Heart left ventricle (tissue), 13 donors: ENCODE measurements at regions not wholly inside any gene's neighbourhood (a gene's known extent, or its start where the extent isn't known, plus 50 kb on each side); places are given as distances from the start of the nearest gene placed in this dataset.
"Not testable (repeated sequence)": the region's sequence is repeated elsewhere in the genome, so short reads cannot be mapped to it uniquely, and the experiment has no call there.

ENCODE experiments used
- CTCF ChIP-seq, 12 donors: fragments of 200-600 bp; sonication (generic) in 4 of 12; IDR thresholded peaks; one replicate each; pipeline versions ENCODE4 v1.5.0 to v1.8.0; 2018 to 2022; ENCODE audit warnings: antibody characterized with exemption in 12 of 12, mild to moderate bottlenecking in 5 of 12
- POLR2A ChIP-seq, 2 donors: fragments of 450-650 bp; IDR thresholded peaks; one replicate each; pipeline ENCODE4 v1.6.1; 2017; ENCODE audit warnings: antibody characterized with exemption in 2 of 2, mild to moderate bottlenecking in 2 of 2, moderate library complexity in 2 of 2
- donor health status: ischemic (EF 13 %, LVEDD 7.1; RV severe dilation, severe dysfunction).
- donor health status: DM: no; HTN: yes; CAD: no.
- donor health status: DM: no; HTN: no; CAD: no.
- donor health status: ischemic (EF 25% LVEDD 6.9; RV normal size, moderate dysfunction).
- donor health status: ischemic (EF 25% LVEDD 5.7; RV mildly dilated, moderate dysfunction).
- donor health status: ischemic (EF 35%, LVEDD 5.7; RV mildly dilated, moderate dysfunction).
- donor health status: nonischemic (EF 11% LVEDD 7.7; RV severe dilation, severe dysfunction).
- donor health status: DM: yes; HTN: yes; CAD: no.
- donor health status: PGD.
- donor health status: ischemic (EF 29% LVEDD 5.4; RV normal size, mild dysfunction).
- donor health status: nonischemic (EF 23%, LVEDD 6.1; RV moderate dilation, normal function).

- not testable (repeated sequence) for TF ChIP-seq CTCF, POLR2A (IDR thresholded peaks at IDR 0.05)
Observed at GRCh38 chr6:114865506-114865905, 522.7 kb upstream of the HS3ST5 start.
